ENCODE measurements at regions not wholly inside any gene's neighbourhood (a gene's known extent, or its start where the extent isn't known, plus 50 kb on each side); places are given as distances from the start of the nearest gene placed in this dataset.
"Not testable (repeated sequence)": the region's sequence is repeated elsewhere in the genome, so short reads cannot be mapped to it uniquely, and the experiment has no call there.

DNA sequence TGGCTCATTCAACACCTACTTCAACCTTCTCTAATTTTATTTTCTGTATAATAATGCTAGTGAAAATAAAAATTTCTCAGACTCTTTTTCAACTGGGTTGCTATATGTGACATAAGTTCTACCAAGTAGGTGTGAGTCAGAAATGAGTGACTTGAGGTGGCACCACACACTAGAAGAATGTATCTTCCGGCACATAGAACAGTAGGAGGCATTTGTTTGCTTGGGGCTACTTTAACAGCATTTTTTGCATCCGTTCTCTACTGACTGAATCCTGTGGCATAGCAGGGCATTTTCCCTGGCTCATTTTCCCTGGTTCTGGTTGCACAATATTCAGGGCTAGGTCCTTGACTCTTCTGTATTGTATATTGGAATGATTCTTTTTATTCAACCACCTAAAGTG is 194.0 kb upstream of the SLC16A7 start:
- TF ChIP-seq, protein P1, sequence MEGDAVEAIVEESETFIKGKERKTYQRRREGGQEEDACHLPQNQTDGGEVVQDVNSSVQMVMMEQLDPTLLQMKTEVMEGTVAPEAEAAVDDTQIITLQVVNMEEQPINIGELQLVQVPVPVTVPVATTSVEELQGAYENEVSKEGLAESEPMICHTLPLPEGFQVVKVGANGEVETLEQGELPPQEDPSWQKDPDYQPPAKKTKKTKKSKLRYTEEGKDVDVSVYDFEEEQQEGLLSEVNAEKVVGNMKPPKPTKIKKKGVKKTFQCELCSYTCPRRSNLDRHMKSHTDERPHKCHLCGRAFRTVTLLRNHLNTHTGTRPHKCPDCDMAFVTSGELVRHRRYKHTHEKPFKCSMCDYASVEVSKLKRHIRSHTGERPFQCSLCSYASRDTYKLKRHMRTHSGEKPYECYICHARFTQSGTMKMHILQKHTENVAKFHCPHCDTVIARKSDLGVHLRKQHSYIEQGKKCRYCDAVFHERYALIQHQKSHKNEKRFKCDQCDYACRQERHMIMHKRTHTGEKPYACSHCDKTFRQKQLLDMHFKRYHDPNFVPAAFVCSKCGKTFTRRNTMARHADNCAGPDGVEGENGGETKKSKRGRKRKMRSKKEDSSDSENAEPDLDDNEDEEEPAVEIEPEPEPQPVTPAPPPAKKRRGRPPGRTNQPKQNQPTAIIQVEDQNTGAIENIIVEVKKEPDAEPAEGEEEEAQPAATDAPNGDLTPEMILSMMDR (IDR thresholded peaks at IDR 0.05; ENCODE audit: low read depth, low read length, missing control alignments): no peak
- H3K4me3 ChIP-seq (replicated peaks; ENCODE audit: low read depth, low read length): no peak overlapping the region
- no peak for DNase-seq (ENCODE audit: extremely low read depth, low read depth)

DNA sequence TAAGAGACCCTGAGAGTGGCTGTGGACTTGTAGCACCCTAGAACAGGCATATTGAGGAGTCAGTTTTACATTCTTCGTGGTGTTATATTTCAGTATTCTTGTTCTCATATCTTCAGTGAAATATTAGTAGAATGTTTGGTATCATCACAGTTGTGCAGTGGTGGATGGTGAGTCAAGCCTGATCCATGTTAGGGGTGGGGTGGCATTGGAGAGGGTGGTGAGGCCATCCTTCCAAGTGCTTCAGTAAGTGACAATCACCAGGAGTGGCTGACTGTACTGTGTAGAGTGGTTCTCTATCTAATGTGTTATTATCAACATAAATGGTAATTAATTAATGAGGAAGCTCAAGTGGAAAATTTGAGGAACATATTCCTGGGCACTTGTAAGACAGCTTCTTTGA is 197.7 kb upstream of the SLC16A7 start:
- TF ChIP-seq, protein P1 (IDR thresholded peaks at IDR 0.05; ENCODE audit: low read depth, low read length, missing control alignments): no peak
- DNase-seq (ENCODE audit: extremely low read depth, low read depth): no peak
- H3K4me3 ChIP-seq (replicated peaks; ENCODE audit: low read depth, low read length): no peak overlapping the region

DNA sequence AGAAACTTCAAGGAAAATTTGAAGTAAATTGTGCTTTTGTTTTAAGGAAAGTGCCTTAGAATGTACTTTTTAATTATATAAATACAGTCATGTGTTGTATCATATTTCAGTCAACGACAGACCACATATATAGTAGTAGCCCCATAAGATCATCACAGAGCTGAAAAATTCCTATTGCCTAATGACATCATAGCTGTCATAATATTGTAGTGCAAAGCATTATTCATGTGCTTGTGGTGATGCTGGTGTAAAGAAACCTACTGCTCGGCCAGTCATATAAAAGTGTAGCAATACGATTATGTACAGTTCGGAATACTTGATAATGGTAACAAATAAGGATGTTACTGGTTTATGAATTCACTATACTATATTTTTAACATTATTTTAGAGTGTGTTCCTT is 198.9 kb upstream of the SLC16A7 start:
- H3K4me3 ChIP-seq (replicated peaks; ENCODE audit: low read depth, low read length): no peak overlapping the region
- DNase-seq (ENCODE audit: extremely low read depth, low read depth): no peak
- TF ChIP-seq, protein P1 (IDR thresholded peaks at IDR 0.05; ENCODE audit: low read depth, low read length, missing control alignments): no peak

DNA sequence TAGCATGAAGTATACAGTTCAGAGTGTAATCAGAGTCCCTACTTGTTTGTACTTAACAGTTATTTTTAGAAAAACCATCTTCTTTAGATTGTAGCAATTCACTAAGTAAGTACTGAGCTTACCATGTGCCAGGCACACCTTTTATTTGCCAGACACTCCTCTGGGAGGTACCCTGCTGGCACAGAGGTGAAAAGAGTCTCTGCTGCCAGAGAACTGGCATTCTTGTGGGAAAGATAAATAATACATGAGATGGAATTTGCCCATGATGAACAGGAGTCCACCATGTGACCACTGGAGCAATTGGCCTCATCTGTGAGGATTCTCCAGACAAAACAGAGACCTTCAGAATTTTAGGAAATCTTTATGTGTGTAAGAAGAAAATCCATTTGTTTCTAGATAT is 199.3 kb upstream of the SLC16A7 start:
- H3K4me3 ChIP-seq (replicated peaks; ENCODE audit: low read depth, low read length): no peak overlapping the region
- no peak for DNase-seq (ENCODE audit: extremely low read depth, low read depth)
- TF ChIP-seq, protein P1 (IDR thresholded peaks at IDR 0.05; ENCODE audit: low read depth, low read length, missing control alignments): no peak

DNA sequence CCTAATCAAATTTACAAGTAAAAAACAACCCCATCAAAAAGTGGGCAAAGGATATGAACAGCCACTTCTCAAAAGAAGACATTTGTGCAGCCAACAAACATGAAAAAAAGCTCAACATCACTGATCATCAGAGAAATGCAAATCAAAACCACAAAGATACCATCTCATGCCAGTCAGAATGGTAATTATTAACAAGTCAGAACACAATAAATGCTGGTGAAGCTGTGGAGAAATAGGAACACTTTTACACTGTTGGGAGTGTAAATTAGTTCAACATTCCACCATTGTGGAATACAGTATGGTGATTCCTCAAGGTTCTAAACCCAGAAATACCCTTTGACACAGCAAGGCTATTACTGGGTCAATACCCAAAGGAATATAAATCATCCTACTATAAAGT is 200.5 kb upstream of the SLC16A7 start:
- not testable (repeated sequence) for H3K4me3 ChIP-seq (replicated peaks; ENCODE audit: low read depth, low read length); DNase-seq (ENCODE audit: extremely low read depth, low read depth)

DNA sequence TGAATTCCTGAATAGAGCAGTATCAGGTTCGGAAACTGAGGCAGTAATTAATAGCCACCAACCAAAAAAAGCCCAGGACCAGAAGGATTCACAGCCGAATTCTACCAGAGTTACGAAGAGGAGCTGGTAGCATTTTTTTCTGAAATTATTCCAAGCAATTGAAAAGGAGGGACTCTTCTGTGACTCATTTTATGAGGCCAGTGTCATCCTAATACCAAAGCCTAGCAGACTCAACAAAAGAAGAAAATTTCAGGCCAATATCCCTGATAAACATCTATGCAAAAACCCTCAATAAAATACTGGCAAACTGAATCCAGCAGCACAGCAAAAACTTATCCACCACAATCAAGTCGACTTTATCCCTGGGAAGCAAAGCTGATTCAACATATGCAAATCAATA is 202.3 kb upstream of the SLC16A7 start:
- no peak overlapping the region for H3K4me3 ChIP-seq (replicated peaks; ENCODE audit: low read depth, low read length)
- no peak for DNase-seq (ENCODE audit: extremely low read depth, low read depth)
- TF ChIP-seq, protein P1 (IDR thresholded peaks at IDR 0.05; ENCODE audit: low read depth, low read length, missing control alignments): no peak

DNA sequence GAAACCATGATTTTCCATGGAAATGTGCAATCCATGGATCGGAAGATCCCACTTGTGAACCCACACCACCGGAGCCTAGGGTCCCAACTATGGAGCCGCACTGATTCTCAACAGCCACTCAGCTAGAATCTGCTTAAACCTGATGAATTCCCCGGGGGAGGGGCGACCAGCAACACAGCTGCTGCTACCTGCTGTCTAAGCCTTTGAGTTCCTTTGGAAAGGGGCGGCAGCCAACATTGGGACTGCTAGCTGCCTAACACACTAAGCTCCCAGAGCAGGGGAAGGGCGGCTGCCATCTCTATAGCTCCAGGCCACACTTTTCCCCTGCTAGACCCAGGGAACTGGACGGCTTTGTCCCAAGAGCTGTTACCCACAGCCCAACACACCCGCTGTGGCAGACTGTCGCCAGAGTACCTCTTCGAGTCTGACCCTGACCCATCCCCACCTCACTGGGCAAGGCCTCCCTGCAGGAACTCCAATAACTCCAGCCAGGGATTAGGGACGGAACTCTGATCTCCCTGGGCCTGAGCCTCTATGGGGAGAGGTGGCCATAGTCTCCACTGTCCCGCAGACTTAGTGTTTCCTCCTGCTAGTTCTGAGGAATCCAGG is 205.8 kb upstream of the SLC16A7 start:
- TF ChIP-seq, protein P1 (IDR thresholded peaks at IDR 0.05; ENCODE audit: low read depth, low read length, missing control alignments): no peak
- no peak for DNase-seq (ENCODE audit: extremely low read depth, low read depth)
- no peak overlapping the region for H3K4me3 ChIP-seq (replicated peaks; ENCODE audit: low read depth, low read length)
